ENCODE measurements at regions not wholly inside any gene's neighbourhood (a gene's known extent, or its start where the extent isn't known, plus 50 kb on each side); places are given as distances from the start of the nearest gene placed in this dataset.

DNA sequence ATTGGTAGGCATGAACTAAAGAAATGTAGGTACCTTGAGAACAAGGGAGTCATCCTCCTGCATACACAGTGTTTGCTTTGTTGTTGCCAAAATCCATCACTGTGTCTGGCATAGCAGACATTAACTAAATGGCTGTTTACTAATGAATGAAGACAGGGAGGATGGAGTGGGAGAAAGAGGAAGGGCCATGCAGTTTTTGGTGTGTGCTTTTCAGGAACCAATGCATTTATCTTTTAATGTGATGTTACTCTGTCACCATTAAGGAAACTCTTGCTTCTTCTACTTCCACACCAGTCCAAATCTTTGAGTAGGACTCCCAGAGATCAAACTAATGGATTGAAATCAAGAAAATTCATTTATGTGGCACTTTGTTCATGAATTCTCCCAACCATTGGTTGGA lies 55.6 kb upstream of the DUSP10 start:
- TF ChIP-seq, protein P1, sequence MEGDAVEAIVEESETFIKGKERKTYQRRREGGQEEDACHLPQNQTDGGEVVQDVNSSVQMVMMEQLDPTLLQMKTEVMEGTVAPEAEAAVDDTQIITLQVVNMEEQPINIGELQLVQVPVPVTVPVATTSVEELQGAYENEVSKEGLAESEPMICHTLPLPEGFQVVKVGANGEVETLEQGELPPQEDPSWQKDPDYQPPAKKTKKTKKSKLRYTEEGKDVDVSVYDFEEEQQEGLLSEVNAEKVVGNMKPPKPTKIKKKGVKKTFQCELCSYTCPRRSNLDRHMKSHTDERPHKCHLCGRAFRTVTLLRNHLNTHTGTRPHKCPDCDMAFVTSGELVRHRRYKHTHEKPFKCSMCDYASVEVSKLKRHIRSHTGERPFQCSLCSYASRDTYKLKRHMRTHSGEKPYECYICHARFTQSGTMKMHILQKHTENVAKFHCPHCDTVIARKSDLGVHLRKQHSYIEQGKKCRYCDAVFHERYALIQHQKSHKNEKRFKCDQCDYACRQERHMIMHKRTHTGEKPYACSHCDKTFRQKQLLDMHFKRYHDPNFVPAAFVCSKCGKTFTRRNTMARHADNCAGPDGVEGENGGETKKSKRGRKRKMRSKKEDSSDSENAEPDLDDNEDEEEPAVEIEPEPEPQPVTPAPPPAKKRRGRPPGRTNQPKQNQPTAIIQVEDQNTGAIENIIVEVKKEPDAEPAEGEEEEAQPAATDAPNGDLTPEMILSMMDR (IDR thresholded peaks at IDR 0.05; ENCODE audit: control extremely low read depth in 1 of 3, insufficient read depth in 1 of 3, low read depth in 1 of 3, low read length in 3 of 3): no peak
- TF ChIP-seq TBP (IDR thresholded peaks at IDR 0.05; ENCODE audit: low read depth, low read length): no peak
- TF ChIP-seq RXRA (IDR thresholded peaks at IDR 0.05; ENCODE audit: insufficient read depth, low read depth, low read length): no peak
- TF ChIP-seq PHF8 (conservative IDR thresholded peaks at IDR 0.05; ENCODE audit: low read depth, low read length): no peak
- no peak for TF ChIP-seq POLR2A (IDR thresholded peaks at IDR 0.05; ENCODE audit: control extremely low read depth in 1 of 2, low read depth in 2 of 2, low read length in 2 of 2)
- TF ChIP-seq EP300 (IDR thresholded peaks at IDR 0.05; ENCODE audit: borderline replicate concordance in 1 of 2, low read depth in 2 of 2, low read length in 2 of 2): no peak
- TF ChIP-seq GABPA (IDR thresholded peaks at IDR 0.05; ENCODE audit: borderline replicate concordance, insufficient read depth, low read length): no peak
- no peak for TF ChIP-seq POLR2AphosphoS5 (IDR thresholded peaks at IDR 0.05; ENCODE audit: low read depth, low read length)
- TF ChIP-seq JUND (IDR thresholded peaks at IDR 0.05; ENCODE audit: low read length): no peak
- TF ChIP-seq CEBPB (IDR thresholded peaks at IDR 0.05; ENCODE audit: low read depth, low read length): no peak
- TF ChIP-seq BACH1 (IDR thresholded peaks at IDR 0.05; ENCODE audit: low read length): no peak
- TF ChIP-seq CBX8 (IDR thresholded peaks at IDR 0.05; ENCODE audit: borderline replicate concordance, low read depth, low read length): no peak

Data from H1 (cell line).